ENCODE measurements at regions not wholly inside any gene's neighbourhood (a gene's known extent, or its start where the extent isn't known, plus 50 kb on each side); places are given as distances from the start of the nearest gene placed in this dataset.

- TF ChIP-seq, protein P1, sequence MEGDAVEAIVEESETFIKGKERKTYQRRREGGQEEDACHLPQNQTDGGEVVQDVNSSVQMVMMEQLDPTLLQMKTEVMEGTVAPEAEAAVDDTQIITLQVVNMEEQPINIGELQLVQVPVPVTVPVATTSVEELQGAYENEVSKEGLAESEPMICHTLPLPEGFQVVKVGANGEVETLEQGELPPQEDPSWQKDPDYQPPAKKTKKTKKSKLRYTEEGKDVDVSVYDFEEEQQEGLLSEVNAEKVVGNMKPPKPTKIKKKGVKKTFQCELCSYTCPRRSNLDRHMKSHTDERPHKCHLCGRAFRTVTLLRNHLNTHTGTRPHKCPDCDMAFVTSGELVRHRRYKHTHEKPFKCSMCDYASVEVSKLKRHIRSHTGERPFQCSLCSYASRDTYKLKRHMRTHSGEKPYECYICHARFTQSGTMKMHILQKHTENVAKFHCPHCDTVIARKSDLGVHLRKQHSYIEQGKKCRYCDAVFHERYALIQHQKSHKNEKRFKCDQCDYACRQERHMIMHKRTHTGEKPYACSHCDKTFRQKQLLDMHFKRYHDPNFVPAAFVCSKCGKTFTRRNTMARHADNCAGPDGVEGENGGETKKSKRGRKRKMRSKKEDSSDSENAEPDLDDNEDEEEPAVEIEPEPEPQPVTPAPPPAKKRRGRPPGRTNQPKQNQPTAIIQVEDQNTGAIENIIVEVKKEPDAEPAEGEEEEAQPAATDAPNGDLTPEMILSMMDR (IDR thresholded peaks at IDR 0.05) = no peak
- no peak for TF ChIP-seq POLR2A (IDR thresholded peaks at IDR 0.05)
These were observed 1820.8 kb downstream of the UQCRFS1 start for GRCh38 chr19:27392027-27392632.

All from uterus (tissue), 2 donors.